HepG2 (cell line): ENCODE measurements at regions not wholly inside any gene's neighbourhood (a gene's known extent, or its start where the extent isn't known, plus 50 kb on each side); places are given as distances from the start of the nearest gene placed in this dataset.

Experiments
- CCDC6 ChIP-seq: sonication (generic); formaldehyde crosslinking; IDR thresholded peaks from 2 replicates; pipeline ENCODE4 v1.8.1; 2022; ENCODE audit warnings: mild to moderate bottlenecking, missing genetic modification reagents, moderate library complexity
- DMAP1 ChIP-seq: IDR thresholded peaks from 2 replicates; pipeline ENCODE4 v1.6.1; 2016
- E2F2 ChIP-seq: sonication (generic); formaldehyde crosslinking; IDR thresholded peaks from 2 replicates; pipeline ENCODE4 v1.4.0; 2020; ENCODE audit warnings: missing genetic modification reagents, borderline replicate concordance
- ISX ChIP-seq: sonication (generic); formaldehyde crosslinking; conservative IDR thresholded peaks from 2 replicates; pipeline ENCODE4 v1.5.0; 2020; ENCODE audit warnings: missing genetic modification reagents
- KLF9 ChIP-seq: IDR thresholded peaks from 2 replicates; pipeline ENCODE4 v1.6.1; 2016; ENCODE audit warnings: low read depth
- MED13 ChIP-seq: sonication (generic); formaldehyde crosslinking; IDR thresholded peaks from 2 replicates; pipeline ENCODE4 v1.5.0; 2020; ENCODE audit warnings: missing genetic modification reagents
- PHB2 ChIP-seq: fragments of 450-650 bp; IDR thresholded peaks from 2 replicates; pipeline ENCODE4 v1.6.1; 2018; ENCODE audit not compliant: partially characterized antibody
- REL ChIP-seq: sonication (generic); formaldehyde crosslinking; conservative IDR thresholded peaks from 2 replicates; pipeline ENCODE4 v1.8.0; 2022; ENCODE audit warnings: mild to moderate bottlenecking, missing genetic modification reagents, moderate library complexity
- RORA ChIP-seq: sonication (generic); formaldehyde crosslinking; IDR thresholded peaks from 2 replicates; pipeline ENCODE4 v1.5.0; 2020; ENCODE audit warnings: mild to moderate bottlenecking, missing genetic modification reagents, moderate library complexity
- TBP ChIP-seq: sonication (generic); formaldehyde crosslinking; IDR thresholded peaks from 2 replicates; pipeline ENCODE4 v1.5.0; 2020; ENCODE audit warnings: missing genetic modification reagents
- TMF1 ChIP-seq: sonication (generic); formaldehyde crosslinking; IDR thresholded peaks from 2 replicates; pipeline ENCODE4 v1.8.1; 2022; ENCODE audit warnings: low read depth, missing genetic modification reagents
- TOE1 ChIP-seq: sonication (generic); formaldehyde crosslinking; IDR thresholded peaks from 2 replicates; pipeline ENCODE4 v1.4.0; 2020; ENCODE audit warnings: mild to moderate bottlenecking, missing genetic modification reagents
- ZNF101 ChIP-seq: sonication (generic); formaldehyde crosslinking; IDR thresholded peaks from 2 replicates; pipeline ENCODE4 v1.4.0; 2020; ENCODE audit warnings: mild to moderate bottlenecking, low read depth, missing genetic modification reagents, borderline replicate concordance
- TF ChIP-seq, protein P1 (sequence below), 2 experiments: IDR thresholded peaks; 2 replicates each; pipeline ENCODE4 v1.6.1; 2011 to 2012; ENCODE audit warnings: low read length in 2 of 2, borderline replicate concordance in 1 of 2, low read depth in 1 of 2, mild to moderate bottlenecking in 1 of 2, moderate library complexity in 1 of 2
- TF ChIP-seq, protein P2 (sequence below), 2 experiments: sonication (generic) in 1 of 2; formaldehyde crosslinking in 1 of 2; IDR thresholded peaks; 2 replicates each; pipeline versions ENCODE4 v1.4.0 to v1.6.1; 2016 to 2020; ENCODE audit warnings: borderline replicate concordance in 1 of 2, low read depth in 1 of 2, mild to moderate bottlenecking in 1 of 2, missing genetic modification reagents in 1 of 2
- TF ChIP-seq, protein P3 (sequence below): sonication (generic); formaldehyde crosslinking; IDR thresholded peaks from 2 replicates; pipeline ENCODE4 v1.4.0; 2020; ENCODE audit warnings: missing genetic modification reagents
- TF ChIP-seq, protein P4 (sequence below): sonication (generic); formaldehyde crosslinking; IDR thresholded peaks from 2 replicates; pipeline ENCODE4 v1.5.0; 2020; ENCODE audit warnings: missing genetic modification reagents, mild to moderate bottlenecking, borderline replicate concordance

DNA sequence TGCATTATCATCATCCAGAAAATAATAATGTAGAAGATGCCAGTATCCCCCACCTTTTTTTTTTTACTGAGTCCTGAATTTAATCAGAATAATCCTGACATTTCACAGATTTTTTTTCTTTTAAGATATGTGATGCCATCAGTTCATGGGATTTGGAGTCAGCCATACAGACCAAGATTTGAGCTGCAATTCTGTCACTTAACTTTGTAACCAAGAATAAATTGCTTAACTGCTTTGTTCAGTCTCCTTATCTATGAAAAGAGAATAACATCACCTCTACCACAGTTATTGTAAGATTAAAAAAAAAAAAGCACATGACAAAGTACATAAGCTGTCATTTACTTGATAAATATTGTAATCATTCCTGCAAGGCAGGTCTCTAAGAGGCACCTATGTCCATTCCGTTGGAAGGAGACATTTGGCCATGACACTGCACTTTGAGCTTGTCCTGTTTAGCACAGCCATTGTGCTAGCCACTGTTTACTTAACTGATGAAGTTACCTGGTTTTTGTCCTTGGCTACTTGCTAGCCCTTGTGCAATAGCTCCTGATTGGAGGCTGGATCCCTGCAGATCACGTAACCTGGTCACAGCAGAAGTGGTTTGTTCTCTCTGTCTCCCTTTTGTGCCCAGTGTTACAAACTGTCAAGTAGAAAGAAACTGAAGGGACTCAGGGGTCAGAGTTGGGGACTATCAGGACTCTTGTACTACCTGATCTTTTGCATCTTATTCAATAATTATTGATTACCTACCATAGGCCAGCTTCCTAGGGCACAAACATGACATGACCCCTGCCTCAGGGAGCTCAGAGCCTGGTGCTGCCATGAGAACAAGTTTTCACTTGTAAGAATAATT, 306.0 kb downstream of the WDR72 start (continued):
- TF ChIP-seq, protein P1, sequence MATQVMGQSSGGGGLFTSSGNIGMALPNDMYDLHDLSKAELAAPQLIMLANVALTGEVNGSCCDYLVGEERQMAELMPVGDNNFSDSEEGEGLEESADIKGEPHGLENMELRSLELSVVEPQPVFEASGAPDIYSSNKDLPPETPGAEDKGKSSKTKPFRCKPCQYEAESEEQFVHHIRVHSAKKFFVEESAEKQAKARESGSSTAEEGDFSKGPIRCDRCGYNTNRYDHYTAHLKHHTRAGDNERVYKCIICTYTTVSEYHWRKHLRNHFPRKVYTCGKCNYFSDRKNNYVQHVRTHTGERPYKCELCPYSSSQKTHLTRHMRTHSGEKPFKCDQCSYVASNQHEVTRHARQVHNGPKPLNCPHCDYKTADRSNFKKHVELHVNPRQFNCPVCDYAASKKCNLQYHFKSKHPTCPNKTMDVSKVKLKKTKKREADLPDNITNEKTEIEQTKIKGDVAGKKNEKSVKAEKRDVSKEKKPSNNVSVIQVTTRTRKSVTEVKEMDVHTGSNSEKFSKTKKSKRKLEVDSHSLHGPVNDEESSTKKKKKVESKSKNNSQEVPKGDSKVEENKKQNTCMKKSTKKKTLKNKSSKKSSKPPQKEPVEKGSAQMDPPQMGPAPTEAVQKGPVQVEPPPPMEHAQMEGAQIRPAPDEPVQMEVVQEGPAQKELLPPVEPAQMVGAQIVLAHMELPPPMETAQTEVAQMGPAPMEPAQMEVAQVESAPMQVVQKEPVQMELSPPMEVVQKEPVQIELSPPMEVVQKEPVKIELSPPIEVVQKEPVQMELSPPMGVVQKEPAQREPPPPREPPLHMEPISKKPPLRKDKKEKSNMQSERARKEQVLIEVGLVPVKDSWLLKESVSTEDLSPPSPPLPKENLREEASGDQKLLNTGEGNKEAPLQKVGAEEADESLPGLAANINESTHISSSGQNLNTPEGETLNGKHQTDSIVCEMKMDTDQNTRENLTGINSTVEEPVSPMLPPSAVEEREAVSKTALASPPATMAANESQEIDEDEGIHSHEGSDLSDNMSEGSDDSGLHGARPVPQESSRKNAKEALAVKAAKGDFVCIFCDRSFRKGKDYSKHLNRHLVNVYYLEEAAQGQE (IDR thresholded peaks at IDR 0.05; ENCODE audit: borderline replicate concordance in 1 of 2, low read depth in 1 of 2, low read length in 2 of 2) = peak in 1 of 2 experiments; percentile 80; a peak in 2 of 4 replicates
- peak; percentile 78; the same call in 1 of the 2 replicates for TF ChIP-seq KLF9
- TF ChIP-seq, protein P2, sequence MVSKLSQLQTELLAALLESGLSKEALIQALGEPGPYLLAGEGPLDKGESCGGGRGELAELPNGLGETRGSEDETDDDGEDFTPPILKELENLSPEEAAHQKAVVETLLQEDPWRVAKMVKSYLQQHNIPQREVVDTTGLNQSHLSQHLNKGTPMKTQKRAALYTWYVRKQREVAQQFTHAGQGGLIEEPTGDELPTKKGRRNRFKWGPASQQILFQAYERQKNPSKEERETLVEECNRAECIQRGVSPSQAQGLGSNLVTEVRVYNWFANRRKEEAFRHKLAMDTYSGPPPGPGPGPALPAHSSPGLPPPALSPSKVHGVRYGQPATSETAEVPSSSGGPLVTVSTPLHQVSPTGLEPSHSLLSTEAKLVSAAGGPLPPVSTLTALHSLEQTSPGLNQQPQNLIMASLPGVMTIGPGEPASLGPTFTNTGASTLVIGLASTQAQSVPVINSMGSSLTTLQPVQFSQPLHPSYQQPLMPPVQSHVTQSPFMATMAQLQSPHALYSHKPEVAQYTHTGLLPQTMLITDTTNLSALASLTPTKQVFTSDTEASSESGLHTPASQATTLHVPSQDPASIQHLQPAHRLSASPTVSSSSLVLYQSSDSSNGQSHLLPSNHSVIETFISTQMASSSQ (IDR thresholded peaks at IDR 0.05; ENCODE audit: low read depth) = peak; percentile 97
- TF ChIP-seq, protein P2 (CRISPR knock-in tag; IDR thresholded peaks at IDR 0.05; ENCODE audit: borderline replicate concordance) = peak; percentile 99
- peak; percentile 99 for TF ChIP-seq MED13 (CRISPR knock-in tag)
- TF ChIP-seq RORA (CRISPR knock-in tag) = peak; percentile 93
- TF ChIP-seq REL (CRISPR knock-in tag) = no peak
- no peak for TF ChIP-seq ZNF101 (CRISPR knock-in tag)
- TF ChIP-seq, protein P3, sequence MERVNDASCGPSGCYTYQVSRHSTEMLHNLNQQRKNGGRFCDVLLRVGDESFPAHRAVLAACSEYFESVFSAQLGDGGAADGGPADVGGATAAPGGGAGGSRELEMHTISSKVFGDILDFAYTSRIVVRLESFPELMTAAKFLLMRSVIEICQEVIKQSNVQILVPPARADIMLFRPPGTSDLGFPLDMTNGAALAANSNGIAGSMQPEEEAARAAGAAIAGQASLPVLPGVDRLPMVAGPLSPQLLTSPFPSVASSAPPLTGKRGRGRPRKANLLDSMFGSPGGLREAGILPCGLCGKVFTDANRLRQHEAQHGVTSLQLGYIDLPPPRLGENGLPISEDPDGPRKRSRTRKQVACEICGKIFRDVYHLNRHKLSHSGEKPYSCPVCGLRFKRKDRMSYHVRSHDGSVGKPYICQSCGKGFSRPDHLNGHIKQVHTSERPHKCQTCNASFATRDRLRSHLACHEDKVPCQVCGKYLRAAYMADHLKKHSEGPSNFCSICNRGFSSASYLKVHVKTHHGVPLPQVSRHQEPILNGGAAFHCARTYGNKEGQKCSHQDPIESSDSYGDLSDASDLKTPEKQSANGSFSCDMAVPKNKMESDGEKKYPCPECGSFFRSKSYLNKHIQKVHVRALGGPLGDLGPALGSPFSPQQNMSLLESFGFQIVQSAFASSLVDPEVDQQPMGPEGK (CRISPR knock-in tag) = peak; percentile 66; the same call in 1 of the 2 replicates
- TF ChIP-seq TMF1 (CRISPR knock-in tag) = no peak
- TF ChIP-seq ISX = no peak
- TF ChIP-seq TOE1 (CRISPR knock-in tag) = peak; percentile 86; the same call in 1 of the 2 replicates
- no peak for TF ChIP-seq TBP (CRISPR knock-in tag)
- TF ChIP-seq E2F2 = no peak
- TF ChIP-seq, protein P4, sequence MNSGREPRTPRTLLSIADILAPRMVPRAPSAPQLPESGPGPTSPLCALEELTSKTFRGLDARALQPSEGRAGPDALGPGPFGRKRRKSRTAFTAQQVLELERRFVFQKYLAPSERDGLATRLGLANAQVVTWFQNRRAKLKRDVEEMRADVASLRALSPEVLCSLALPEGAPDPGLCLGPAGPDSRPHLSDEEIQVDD (CRISPR knock-in tag) = no peak
- no peak; the same call in 1 of the 2 replicates for TF ChIP-seq CCDC6 (CRISPR knock-in tag)
- TF ChIP-seq DMAP1 = peak; percentile 75
- TF ChIP-seq PHB2 = no peak
